Activated CD8-positive, alpha-beta T cell treated with anti-CD3 and anti-CD28 coated beads, Interleukin-2, amount 10 ng/mL, durations not matched to agents 7 days and 5 days (primary cell): ENCODE measurements at regions not wholly inside any gene's neighbourhood (a gene's known extent, or its start where the extent isn't known, plus 50 kb on each side); places are given as distances from the start of the nearest gene placed in this dataset.

ENCODE experiments used
- ATAC-seq: fragments of 150-1000 bp; cut with Tn5 transposase; one replicate; pipeline ENCODE4 v1.10.0; 2021; ENCODE audit warnings: moderate library complexity
- CTCF ChIA-PET: fragments of 350-600 bp; sonication (Branson Sonifier 250); formaldehyde crosslinking; loops from one replicate; lab custom pipeline; 2021; ENCODE audit warnings: antibody characterized with exemption; lab: Charles Lee
- POLR2A ChIA-PET: fragments of 350-600 bp; sonication (Branson Sonifier 250); formaldehyde crosslinking; loops from one replicate; lab custom pipeline; 2021; ENCODE audit warnings: antibody characterized with exemption; lab: Charles Lee
- DNase-seq: peaks from one replicate; pipeline ENCODE4 v3.0.0-alpha.2; 2020
- H3K27ac Mint-ChIP-seq: one replicate; pipeline ENCODE4 v1.8.0; 2021; ENCODE audit warnings: mild to moderate bottlenecking, mixed read lengths
- H3K27me3 Mint-ChIP-seq: one replicate; pipeline ENCODE4 v1.8.0; 2021; ENCODE audit warnings: low read depth, mixed read lengths
- H3K36me3 Mint-ChIP-seq: one replicate; pipeline ENCODE4 v1.8.0; 2021; ENCODE audit warnings: low read depth, mixed read lengths
- H3K4me1 Mint-ChIP-seq: one replicate; pipeline ENCODE4 v1.8.0; 2021; ENCODE audit warnings: low read depth, mixed read lengths
- H3K4me3 Mint-ChIP-seq: one replicate; pipeline ENCODE4 v1.8.0; 2021; ENCODE audit warnings: mild to moderate bottlenecking, mixed read lengths
- H3K9me3 Mint-ChIP-seq: one replicate; pipeline ENCODE4 v1.8.0; 2022; ENCODE audit warnings: mixed read lengths; ENCODE audit not compliant: insufficient read depth

DNA sequence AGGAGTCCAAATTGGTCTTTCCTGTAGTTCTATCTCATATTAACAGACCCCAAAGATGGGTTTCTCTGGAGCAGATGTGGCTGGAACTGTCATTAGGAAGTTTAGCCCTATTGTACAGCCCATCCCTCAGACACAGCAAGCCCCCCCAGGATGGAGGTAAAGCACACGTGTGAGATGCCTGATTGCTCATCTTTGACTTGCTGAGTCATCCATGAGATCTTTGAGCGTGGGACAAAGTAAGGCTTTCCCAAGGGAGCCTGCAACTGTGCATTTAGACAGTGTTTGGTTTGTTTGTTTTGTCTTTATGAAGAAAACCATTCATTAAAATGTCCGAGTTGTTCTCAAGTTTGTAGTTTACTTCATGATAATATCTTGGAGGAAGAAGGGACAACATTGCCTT lies 145.3 kb upstream of the CDH13 start:
- DNase-seq (no peak), ATAC-seq (no peak)
- H3K36me3 Mint-ChIP-seq: no peaks in the 10 kb centered on the region
- ChIA-PET CTCF (no interaction called here), POLR2A (no interaction called here)
- H3K4me3 Mint-ChIP-seq: no peak overlapping the region
- no peaks in the 10 kb centered on the region for H3K9me3 Mint-ChIP-seq
- no peaks in the 10 kb centered on the region for H3K4me1 Mint-ChIP-seq
- no peak overlapping the region for H3K27ac Mint-ChIP-seq
- peaks cover 2% of the 10 kb centered on the region for H3K27me3 Mint-ChIP-seq

DNA sequence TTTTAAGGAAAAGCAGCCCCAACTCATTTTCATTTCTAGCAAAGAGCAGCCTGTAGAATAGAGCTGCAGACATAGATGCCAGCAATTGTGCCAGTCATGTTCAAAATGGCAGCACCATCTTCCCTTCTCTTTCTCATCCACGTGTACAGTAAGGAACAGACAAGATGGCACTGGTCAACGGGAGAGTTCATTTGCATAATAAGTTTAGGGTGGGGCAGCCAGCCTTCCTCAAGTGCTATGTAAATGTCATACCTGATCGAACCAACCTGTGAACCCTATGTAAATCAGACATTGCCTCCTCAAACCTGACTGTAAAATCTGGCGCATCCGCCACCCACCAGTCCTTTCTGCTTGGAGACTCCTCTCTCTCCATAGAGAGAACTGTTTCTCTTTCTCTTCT lies 150.0 kb upstream of the CDH13 start:
- ATAC-seq (no peak), DNase-seq (no peak)
- CTCF ChIA-PET: interaction anchor here (1.3 kb wide), 1 partner anchor 20 kb away, joined by 4 read pairs; no protein-coding TSS in a partner anchor
- Mint-ChIP-seq H3K27ac (no peak overlapping the region), H3K27me3 (peaks cover 2% of the 10 kb centered on the region), H3K4me1 (no peaks in the 10 kb centered on the region), H3K36me3 (no peaks in the 10 kb centered on the region), H3K9me3 (no peaks in the 10 kb centered on the region), H3K4me3 (no peak overlapping the region)
- POLR2A ChIA-PET: no interaction called here

GRCh38 chr16:82470620-82471152 lies 156.1 kb upstream of the CDH13 start:
- Mint-ChIP-seq H3K27me3 (no peaks in the 10 kb centered on the region), H3K36me3 (no peaks in the 10 kb centered on the region), H3K27ac (no peak overlapping the region), H3K9me3 (no peaks in the 10 kb centered on the region), H3K4me1 (no peaks in the 10 kb centered on the region), H3K4me3 (no peak overlapping the region)
- ATAC-seq (no peak), DNase-seq (no peak)
- ChIA-PET CTCF (no interaction called here), POLR2A (no interaction called here)

DNA sequence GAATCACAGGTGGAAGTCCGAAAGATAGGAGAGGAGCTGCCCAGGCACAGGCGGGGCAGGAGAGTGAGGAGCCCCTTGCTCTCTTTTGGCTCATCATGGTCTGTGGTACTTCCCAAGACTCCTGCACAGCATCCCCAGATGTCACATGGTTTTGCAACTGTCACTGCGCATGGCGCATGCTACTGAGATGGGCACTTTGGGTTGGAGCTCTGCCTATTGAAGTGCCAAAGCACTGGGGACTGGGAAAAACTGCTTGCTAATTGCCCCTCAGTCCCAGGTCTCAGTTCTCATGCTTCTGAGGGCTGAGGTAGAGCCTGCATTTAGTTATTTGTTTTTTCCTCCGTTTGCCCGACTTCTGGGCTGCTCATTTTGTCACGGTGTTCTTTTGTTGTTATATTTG lies 156.8 kb upstream of the CDH13 start:
- ATAC-seq: no peak
- no peaks in the 10 kb centered on the region for H3K36me3 Mint-ChIP-seq
- no peak for DNase-seq
- no peaks in the 10 kb centered on the region for H3K27me3 Mint-ChIP-seq
- no peaks in the 10 kb centered on the region for H3K4me1 Mint-ChIP-seq
- ChIA-PET CTCF (no interaction called here), POLR2A (no interaction called here)
- H3K9me3 Mint-ChIP-seq: no peaks in the 10 kb centered on the region
- H3K4me3 Mint-ChIP-seq: no peak overlapping the region
- H3K27ac Mint-ChIP-seq: no peak overlapping the region

DNA sequence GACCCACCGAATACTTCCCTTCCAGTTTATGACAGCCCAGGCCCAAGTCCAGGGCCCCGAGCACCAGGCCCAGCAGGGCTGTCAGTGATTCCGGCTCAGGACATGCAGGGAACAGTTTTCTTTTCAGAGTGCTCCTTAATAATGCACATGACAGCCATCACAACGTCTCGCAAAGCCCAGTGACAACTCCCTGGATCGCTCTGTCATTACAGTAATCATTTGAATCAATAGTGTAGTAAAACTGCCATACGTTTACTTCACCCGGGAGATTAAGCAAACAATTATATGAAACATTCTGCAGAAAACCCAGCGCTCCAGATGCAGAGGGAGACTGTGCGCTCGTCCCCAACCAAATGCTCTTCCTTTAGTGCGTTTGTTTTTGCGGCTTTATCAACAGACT lies 162.6 kb upstream of the CDH13 start:
- Mint-ChIP-seq H3K27me3 (no peaks in the 10 kb centered on the region), H3K4me3 (no peak overlapping the region), H3K4me1 (no peaks in the 10 kb centered on the region), H3K36me3 (no peaks in the 10 kb centered on the region), H3K27ac (no peak overlapping the region), H3K9me3 (no peaks in the 10 kb centered on the region)
- no peak for DNase-seq
- CTCF ChIA-PET: no interaction called here
- ATAC-seq: no peak
- POLR2A ChIA-PET: no interaction called here

GRCh38 chr16:82460766-82461165 lies 166.0 kb upstream of the CDH13 start:
- DNase-seq: no peak
- POLR2A ChIA-PET: no interaction called here
- H3K4me1 Mint-ChIP-seq: no peaks in the 10 kb centered on the region
- H3K27ac Mint-ChIP-seq: no peak overlapping the region
- peaks cover 4% of the 10 kb centered on the region for H3K27me3 Mint-ChIP-seq
- CTCF ChIA-PET: no interaction called here
- no peaks in the 10 kb centered on the region for H3K9me3 Mint-ChIP-seq
- no peak for ATAC-seq
- no peaks in the 10 kb centered on the region for H3K36me3 Mint-ChIP-seq
- no peak overlapping the region for H3K4me3 Mint-ChIP-seq

DNA sequence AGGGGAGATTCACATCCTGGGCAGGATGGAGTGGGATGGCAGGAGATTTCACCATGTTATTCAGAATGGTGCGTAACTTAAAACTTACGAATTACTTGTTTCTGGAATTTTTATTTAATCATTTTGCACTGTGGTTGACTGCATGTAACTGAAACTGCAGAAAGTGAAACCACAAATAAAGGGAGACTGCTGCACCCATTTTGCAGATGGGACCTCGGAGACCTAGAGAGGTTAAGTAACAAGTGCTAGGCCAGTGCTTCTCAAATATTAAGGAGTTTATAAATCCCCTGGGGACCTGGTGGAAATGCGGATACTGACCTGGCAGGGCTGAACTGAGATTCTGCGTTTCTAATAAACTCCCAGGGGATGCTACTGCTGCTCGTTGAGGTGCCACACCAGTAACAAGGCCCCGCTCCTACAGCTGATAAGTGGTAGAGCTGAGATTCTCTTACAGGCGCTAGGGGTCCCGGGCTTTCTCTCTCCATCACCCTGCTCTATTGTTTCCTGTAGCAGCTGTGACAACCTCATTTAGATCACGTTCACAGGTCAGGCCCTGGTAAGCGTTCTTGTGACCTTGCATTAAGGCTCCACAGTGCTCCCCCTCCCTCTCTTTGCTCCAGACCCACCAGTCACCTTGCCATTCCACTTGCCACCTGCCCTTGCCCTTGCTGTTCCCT lies 167.1 kb upstream of the CDH13 start:
- POLR2A ChIA-PET: no interaction called here
- Mint-ChIP-seq H3K4me1 (no peaks in the 10 kb centered on the region), H3K27me3 (peaks cover 4% of the 10 kb centered on the region), H3K27ac (no peak overlapping the region), H3K4me3 (no peak overlapping the region), H3K36me3 (no peaks in the 10 kb centered on the region), H3K9me3 (no peaks in the 10 kb centered on the region)
- CTCF ChIA-PET: interaction anchor here (0.8 kb wide), 1 partner anchor 208 kb away, joined by 3 read pairs; no protein-coding TSS in a partner anchor
- ATAC-seq: no peak
- DNase-seq: no peak

GRCh38 chr16:82456683-82457082 lies 170.1 kb upstream of the CDH13 start:
- Mint-ChIP-seq H3K4me3 (no peak overlapping the region), H3K4me1 (no peaks in the 10 kb centered on the region), H3K27ac (no peak overlapping the region), H3K9me3 (no peaks in the 10 kb centered on the region), H3K27me3 (peaks cover 4% of the 10 kb centered on the region), H3K36me3 (no peaks in the 10 kb centered on the region)
- ChIA-PET CTCF (interaction anchor here (0.7 to 3.1 kb wide), 14 partner anchors 9 to 759 kb away, joined by 3 to 18 read pairs (median 4); no protein-coding TSS in a partner anchor), POLR2A (no interaction called here)
- DNase-seq (peak; percentile 52), ATAC-seq (peak; percentile 65)

DNA sequence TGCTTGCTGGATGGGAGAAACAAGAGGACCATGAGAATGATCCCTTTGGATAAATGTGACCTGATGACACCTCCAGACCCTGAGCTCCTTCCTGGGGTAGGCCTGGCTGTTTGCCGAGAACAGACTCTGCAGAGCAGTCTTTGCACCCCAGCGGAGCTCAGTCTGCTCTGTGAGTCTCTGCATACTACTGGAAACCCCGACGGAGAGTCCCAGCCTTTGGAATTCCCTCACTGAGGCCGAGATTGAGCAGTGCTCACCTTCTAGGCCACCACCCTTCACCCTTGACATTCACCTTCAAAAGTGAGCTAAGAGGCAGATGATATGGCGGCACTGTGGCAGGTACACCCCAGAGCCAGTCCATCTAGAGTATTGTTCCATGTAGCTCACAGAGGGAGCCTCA lies 172.2 kb upstream of the CDH13 start:
- ChIA-PET CTCF (interaction anchor here (3.1 kb wide), 1 partner anchor 190 kb away, joined by 18 read pairs; no protein-coding TSS in a partner anchor), POLR2A (no interaction called here)
- ATAC-seq: no peak
- DNase-seq: no peak
- Mint-ChIP-seq H3K9me3 (no peaks in the 10 kb centered on the region), H3K4me1 (no peaks in the 10 kb centered on the region), H3K27me3 (peaks cover 4% of the 10 kb centered on the region), H3K36me3 (no peaks in the 10 kb centered on the region), H3K27ac (no peak overlapping the region), H3K4me3 (no peak overlapping the region)

GRCh38 chr16:82454152-82454551 lies 172.6 kb upstream of the CDH13 start:
- Mint-ChIP-seq H3K27ac (no peak overlapping the region), H3K36me3 (no peaks in the 10 kb centered on the region), H3K27me3 (peaks cover 4% of the 10 kb centered on the region), H3K9me3 (no peaks in the 10 kb centered on the region), H3K4me3 (no peak overlapping the region), H3K4me1 (no peaks in the 10 kb centered on the region)
- ChIA-PET POLR2A (no interaction called here), CTCF (interaction anchor here (3.1 kb wide), 1 partner anchor 190 kb away, joined by 18 read pairs; no protein-coding TSS in a partner anchor)
- no peak for ATAC-seq
- no peak for DNase-seq

DNA sequence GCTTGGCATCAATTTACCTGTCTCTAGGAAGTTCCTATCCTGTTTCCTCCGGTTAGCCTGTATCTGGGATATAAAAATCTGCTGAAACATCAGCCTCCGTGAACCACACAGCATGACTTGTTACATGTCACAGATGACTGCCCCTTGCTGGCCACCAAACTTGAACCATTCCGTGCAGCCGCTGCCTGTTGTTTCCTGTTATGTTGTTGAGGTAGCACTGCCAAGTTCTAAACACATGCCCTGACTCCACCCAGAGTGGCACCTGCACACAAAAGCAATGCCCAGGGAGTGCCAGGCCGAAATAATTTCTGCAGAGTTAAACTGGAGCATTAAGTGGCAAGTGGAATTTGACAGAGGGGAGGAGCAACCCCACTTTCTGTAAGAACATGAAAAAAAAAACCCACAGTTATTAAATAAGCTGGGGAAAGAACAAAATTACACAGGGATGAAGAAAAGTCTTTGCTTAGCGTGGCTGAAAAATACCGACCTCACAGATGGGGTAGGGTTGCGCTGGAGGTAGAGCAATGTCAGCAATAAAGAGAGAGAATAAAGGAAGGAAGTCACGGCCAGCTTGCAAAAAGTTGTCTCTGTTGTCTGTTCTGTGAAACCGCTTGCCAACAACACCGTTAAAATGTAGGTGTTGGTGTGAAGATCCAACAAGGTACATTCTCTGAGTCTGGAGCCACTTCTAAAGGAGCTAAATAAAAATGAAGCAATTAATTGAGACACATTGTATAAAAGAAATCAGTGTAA lies 174.6 kb upstream of the CDH13 start:
- ATAC-seq (no peak), DNase-seq (no peak)
- ChIA-PET POLR2A (no interaction called here), CTCF (no interaction called here)
- no peaks in the 10 kb centered on the region for H3K4me1 Mint-ChIP-seq
- no peaks in the 10 kb centered on the region for H3K36me3 Mint-ChIP-seq
- H3K4me3 Mint-ChIP-seq: no peak overlapping the region
- H3K27ac Mint-ChIP-seq: no peak overlapping the region
- no peaks in the 10 kb centered on the region for H3K9me3 Mint-ChIP-seq
- peaks cover 4% of the 10 kb centered on the region for H3K27me3 Mint-ChIP-seq

DNA sequence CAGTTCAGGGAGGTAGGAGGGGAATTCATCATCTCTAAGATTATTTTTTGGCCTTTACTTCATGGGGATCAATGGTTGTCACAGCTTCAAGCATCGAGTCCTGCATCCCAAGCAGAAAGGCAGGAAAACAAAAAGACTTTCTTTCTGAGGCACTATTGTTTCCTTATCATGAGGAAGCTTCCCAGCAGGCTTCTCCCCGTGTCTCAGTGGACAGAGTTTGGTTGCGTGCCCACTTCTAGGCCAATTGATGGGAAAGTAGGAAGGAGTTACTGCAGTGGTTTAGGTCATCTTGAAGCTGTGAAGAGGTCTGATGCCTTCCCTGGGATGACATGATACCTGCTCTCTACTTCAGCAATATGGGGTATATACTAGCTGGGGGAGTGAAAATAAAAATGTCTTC lies 175.3 kb upstream of the CDH13 start:
- no peaks in the 10 kb centered on the region for H3K36me3 Mint-ChIP-seq
- no peaks in the 10 kb centered on the region for H3K9me3 Mint-ChIP-seq
- ATAC-seq (no peak), DNase-seq (no peak)
- H3K27ac Mint-ChIP-seq: no peak overlapping the region
- ChIA-PET CTCF (no interaction called here), POLR2A (no interaction called here)
- no peaks in the 10 kb centered on the region for H3K27me3 Mint-ChIP-seq
- H3K4me3 Mint-ChIP-seq: no peak overlapping the region
- H3K4me1 Mint-ChIP-seq: no peaks in the 10 kb centered on the region
